Left ventricle myocardium superior (tissue), 1 donor: ENCODE measurements at regions not wholly inside any gene's neighbourhood (a gene's known extent, or its start where the extent isn't known, plus 50 kb on each side); places are given as distances from the start of the nearest gene placed in this dataset.

Experiments
- ATAC-seq: fragments of 200-7000 bp; cut with Tn5 transposase; one replicate; pipeline ENCODE4 v1.9.1; 2020; ENCODE audit warnings: mild to moderate bottlenecking, moderate library complexity
- DNase-seq: peaks from one replicate; pipeline ENCODE4 v3.0.0-alpha.2; 2020
- intact Hi-C: fragments of 100-400 bp; cut with micrococcal nuclease; formaldehyde crosslinking; loops from one replicate; pipeline ENCODE4 v1.11.0; 2022
- donor health status: DM: no; HTN: yes; CAD: no; lungs with severe emphysema.

GRCh38 chr1:190540366-190540765, 62.7 kb upstream of the BRINP3 start:
- ATAC-seq: no peak
- intact Hi-C loops: no loop called here
- no peak for DNase-seq

- intact Hi-C loops: no loop called here
- ATAC-seq: no peak
- DNase-seq: no peak
Measured at GRCh38 chr1:190551638-190552037, 74.0 kb upstream of the BRINP3 start.

- intact Hi-C loops: no loop called here
- ATAC-seq: no peak
- DNase-seq: no peak
Measured at GRCh38 chr1:190560161-190560681, 82.6 kb upstream of the BRINP3 start.

- ATAC-seq (no peak), DNase-seq (no peak)
- intact Hi-C loops: no loop called here
Measured at GRCh38 chr1:190563230-190563629, 85.6 kb upstream of the BRINP3 start.

GRCh38 chr1:190564117-190564516, 86.5 kb upstream of the BRINP3 start:
- no peak for DNase-seq
- no peak for ATAC-seq
- intact Hi-C loops: no loop called here

GRCh38 chr1:190578017-190578416, 100.4 kb upstream of the BRINP3 start:
- no peak for DNase-seq
- intact Hi-C loops: no loop called here

GRCh38 chr1:190578526-190578925, 100.9 kb upstream of the BRINP3 start:
- no peak for DNase-seq
- no peak for ATAC-seq
- intact Hi-C loops: no loop called here

More at GRCh38 chr1:190578017-190578416, 100.4 kb upstream of the BRINP3 start:
- no peak for ATAC-seq

- DNase-seq: no peak
- intact Hi-C loops: no loop called here
- ATAC-seq: no peak
Measured at GRCh38 chr1:190579552-190580193, 102.0 kb upstream of the BRINP3 start.

- DNase-seq (no peak), ATAC-seq (no peak)
- intact Hi-C loops: no loop called here
Measured at GRCh38 chr1:190583862-190584261, 106.2 kb upstream of the BRINP3 start.

- DNase-seq (no peak), ATAC-seq (no peak)
- intact Hi-C loops: no loop called here
Measured at GRCh38 chr1:190588424-190588823, 110.8 kb upstream of the BRINP3 start.

- intact Hi-C loops: no loop called here
- no peak for DNase-seq
- no peak for ATAC-seq
Measured at GRCh38 chr1:190595438-190595837, 117.8 kb upstream of the BRINP3 start.

GRCh38 chr1:190597294-190597693, 119.6 kb upstream of the BRINP3 start:
- ATAC-seq (peak; percentile 34), DNase-seq (no peak)
- intact Hi-C loops: no loop called here

GRCh38 chr1:190599670-190600069, 122.0 kb upstream of the BRINP3 start:
- ATAC-seq (no peak), DNase-seq (no peak)
- intact Hi-C loops: no loop called here

GRCh38 chr1:190602325-190602724, 124.7 kb upstream of the BRINP3 start:
- DNase-seq (no peak), ATAC-seq (no peak)
- intact Hi-C loops: no loop called here

- no peak for ATAC-seq
- intact Hi-C loops: no loop called here
Measured at GRCh38 chr1:190608282-190608681, 130.6 kb upstream of the BRINP3 start.

GRCh38 chr1:190615818-190616217, 138.2 kb upstream of the BRINP3 start:
- DNase-seq (no peak), ATAC-seq (no peak)
- intact Hi-C loops: no loop called here

More at GRCh38 chr1:190608282-190608681, 130.6 kb upstream of the BRINP3 start:
- no peak for DNase-seq

- intact Hi-C loops: no loop called here
Measured at GRCh38 chr1:190616235-190616634, 138.6 kb upstream of the BRINP3 start.

GRCh38 chr1:190619724-190620123, 142.1 kb upstream of the BRINP3 start:
- DNase-seq (no peak), ATAC-seq (no peak)
- intact Hi-C loops: no loop called here

More at GRCh38 chr1:190616235-190616634, 138.6 kb upstream of the BRINP3 start:
- DNase-seq (no peak), ATAC-seq (no peak)

- ATAC-seq (no peak), DNase-seq (no peak)
- intact Hi-C loops: no loop called here
Measured at GRCh38 chr1:190633488-190633887, 155.8 kb upstream of the BRINP3 start.

- DNase-seq (no peak), ATAC-seq (no peak)
- intact Hi-C loops: no loop called here
Measured at GRCh38 chr1:190634134-190634533, 156.5 kb upstream of the BRINP3 start.

GRCh38 chr1:190649553-190649952, 171.9 kb upstream of the BRINP3 start:
- intact Hi-C loops: no loop called here
- ATAC-seq (no peak), DNase-seq (no peak)
